HEK293 (cell line): ENCODE measurements at regions not wholly inside any gene's neighbourhood (a gene's known extent, or its start where the extent isn't known, plus 50 kb on each side); places are given as distances from the start of the nearest gene placed in this dataset.

ENCODE experiments used
- CTCF ChIA-PET: fragments of 350-600 bp; formaldehyde crosslinking; extraction: SDS; loops from one replicate; lab custom pipeline; 2021; ENCODE audit warnings: antibody characterized with exemption; lab: Yijun Ruan, JAX
- POLR2A ChIA-PET: fragments of 300-600 bp; formaldehyde crosslinking; extraction: SDS; loops from one replicate; lab custom pipeline; 2020; ENCODE audit warnings: antibody characterized with exemption, inconsistent platforms; lab: Yijun Ruan, JAX
- H3K27ac ChIP-seq: fragments of 200-500 bp; sonication (Bioruptor generic); 2 replicates; pipeline ENCODE4 v1.5.1; 2014; ENCODE audit warnings: low read depth, low read length, control low read depth, inconsistent platforms; ENCODE audit errors: extremely low read depth
- H3K36me3 ChIP-seq, 2 experiments: fragments of 200-500 bp in 1 of 2; sonication (Bioruptor generic) in 1 of 2; 1 replicate in 1 of 2; 2 replicates in 1 of 2; pipeline ENCODE4 v1.5.1; 2014 to 2017; ENCODE audit warnings: inconsistent platforms in 2 of 2, low read length in 2 of 2; ENCODE audit not compliant: control insufficient read depth in 2 of 2, insufficient read depth in 1 of 2
- H3K4me1 ChIP-seq: fragments of 200-500 bp; sonication (Bioruptor generic); 2 replicates; pipeline ENCODE4 v1.5.1; 2014; ENCODE audit warnings: mild to moderate bottlenecking, low read length, inconsistent platforms; ENCODE audit not compliant: control insufficient read depth, insufficient read depth
- H3K4me3 ChIP-seq: 2 replicates; pipeline ENCODE4 v1.5.1; 2011; ENCODE audit warnings: low read depth, mild to moderate bottlenecking, control low read depth, low read length, moderate library complexity
- H3K9me3 ChIP-seq: fragments of 200-500 bp; sonication (Bioruptor generic); 2 replicates; pipeline ENCODE4 v1.5.1; 2014; ENCODE audit warnings: low read depth, low read length, inconsistent platforms; ENCODE audit not compliant: control insufficient read depth, insufficient read depth
- EGR2 ChIP-seq: fragments of 450-650 bp; formaldehyde crosslinking; IDR thresholded peaks from 2 replicates; pipeline ENCODE4 v1.5.1; 2016; ENCODE audit warnings: low read depth, missing biosample characterization, missing genetic modification characterization
- KLF10 ChIP-seq: fragments of 450-650 bp; IDR thresholded peaks from 2 replicates; pipeline ENCODE4 v1.5.1; 2018; ENCODE audit warnings: missing biosample characterization, mild to moderate bottlenecking, missing genetic modification characterization
- PRDM1 ChIP-seq: fragments of 450-650 bp; formaldehyde crosslinking; IDR thresholded peaks from 2 replicates; pipeline ENCODE4; 2016; ENCODE audit warnings: missing biosample characterization, missing genetic modification characterization
- SCRT2 ChIP-seq: fragments of 450-650 bp; formaldehyde crosslinking; IDR thresholded peaks from 2 replicates; pipeline ENCODE4 v1.5.1; 2016; ENCODE audit warnings: missing biosample characterization, missing genetic modification characterization
- SP2 ChIP-seq: fragments of 450-650 bp; formaldehyde crosslinking; IDR thresholded peaks from 2 replicates; pipeline ENCODE4 v1.5.1; 2016; ENCODE audit warnings: missing biosample characterization, missing genetic modification characterization
- ZFP3 ChIP-seq: fragments of 450-650 bp; formaldehyde crosslinking; IDR thresholded peaks from 2 replicates; pipeline ENCODE4 v1.5.1; 2016; ENCODE audit warnings: low read depth, missing biosample characterization, missing genetic modification characterization
- ZNF112 ChIP-seq: fragments of 450-650 bp; formaldehyde crosslinking; IDR thresholded peaks from 2 replicates; pipeline ENCODE4 v1.5.0; 2017; ENCODE audit warnings: missing biosample characterization, missing genetic modification characterization
- ZNF221 ChIP-seq: fragments of 450-650 bp; formaldehyde crosslinking; IDR thresholded peaks from 2 replicates; pipeline ENCODE4 v1.5.1; 2017; ENCODE audit warnings: missing biosample characterization, missing genetic modification characterization, borderline replicate concordance
- ZNF24 ChIP-seq: fragments of 450-650 bp; formaldehyde crosslinking; IDR thresholded peaks from 2 replicates; pipeline ENCODE4 v1.5.1; 2016; ENCODE audit warnings: missing biosample characterization, missing genetic modification characterization
- ZNF335 ChIP-seq: fragments of 450-650 bp; formaldehyde crosslinking; conservative IDR thresholded peaks from 2 replicates; pipeline ENCODE4 v1.5.1; 2016; ENCODE audit warnings: missing biosample characterization, missing genetic modification characterization
- ZNF529 ChIP-seq: fragments of 450-650 bp; formaldehyde crosslinking; IDR thresholded peaks from 2 replicates; pipeline ENCODE4 v1.5.1; 2017; ENCODE audit warnings: missing genetic modification characterization, missing biosample characterization; ENCODE audit not compliant: insufficient replicate concordance
- ZNF549 ChIP-seq: fragments of 450-650 bp; IDR thresholded peaks from 2 replicates; pipeline ENCODE4 v1.5.1; 2018; ENCODE audit warnings: missing biosample characterization, missing genetic modification characterization, mild to moderate bottlenecking, inconsistent platforms, moderate library complexity
- ZNF555 ChIP-seq: fragments of 450-650 bp; formaldehyde crosslinking; conservative IDR thresholded peaks from 2 replicates; pipeline ENCODE4 v1.5.1; 2017; ENCODE audit warnings: missing biosample characterization, mild to moderate bottlenecking, missing genetic modification characterization, inconsistent platforms
- ZNF585B ChIP-seq: fragments of 450-650 bp; formaldehyde crosslinking; IDR thresholded peaks from 2 replicates; pipeline ENCODE4 v1.5.1; 2016; ENCODE audit warnings: missing biosample characterization, missing genetic modification characterization
- ZNF626 ChIP-seq: fragments of 450-650 bp; sonication (Bioruptor Pico); formaldehyde crosslinking; IDR thresholded peaks from 2 replicates; pipeline ENCODE4 v1.5.1; 2018; ENCODE audit warnings: missing biosample characterization, missing genetic modification characterization, inconsistent platforms
- ZNF677 ChIP-seq: fragments of 450-650 bp; IDR thresholded peaks from 2 replicates; pipeline ENCODE4 v1.5.0; 2018; ENCODE audit warnings: missing biosample characterization, mild to moderate bottlenecking, missing genetic modification characterization, moderate library complexity
- ZNF76 ChIP-seq: fragments of 450-650 bp; formaldehyde crosslinking; IDR thresholded peaks from 2 replicates; pipeline ENCODE4; 2016; ENCODE audit warnings: low read depth, missing biosample characterization, missing genetic modification characterization, borderline replicate concordance
- ZNF768 ChIP-seq: fragments of 450-650 bp; formaldehyde crosslinking; IDR thresholded peaks from 2 replicates; pipeline ENCODE4 v1.5.1; 2018; ENCODE audit warnings: missing biosample characterization, mild to moderate bottlenecking, missing genetic modification characterization
- ZNF777 ChIP-seq: fragments of 450-650 bp; formaldehyde crosslinking; IDR thresholded peaks from 2 replicates; pipeline ENCODE4 v1.5.1; 2017; ENCODE audit warnings: missing biosample characterization, missing genetic modification characterization, borderline replicate concordance
- ZNF785 ChIP-seq: fragments of 450-650 bp; formaldehyde crosslinking; IDR thresholded peaks from 2 replicates; pipeline ENCODE4 v1.5.1; 2016; ENCODE audit warnings: missing biosample characterization, missing genetic modification characterization
- ZXDB ChIP-seq: fragments of 450-650 bp; formaldehyde crosslinking; IDR thresholded peaks from 2 replicates; pipeline ENCODE4 v1.5.1; 2016; ENCODE audit warnings: missing biosample characterization, missing genetic modification characterization
- TF ChIP-seq, protein P1 (sequence below): fragments of 450-650 bp; formaldehyde crosslinking; IDR thresholded peaks from 2 replicates; pipeline ENCODE4 v1.5.1; 2016; ENCODE audit warnings: missing biosample characterization, missing genetic modification characterization
- TF ChIP-seq, protein P2 (sequence below): fragments of 450-650 bp; formaldehyde crosslinking; IDR thresholded peaks from 2 replicates; pipeline ENCODE4 v1.5.1; 2017; ENCODE audit warnings: missing biosample characterization, missing genetic modification characterization
- TF ChIP-seq, protein P3 (sequence below): fragments of 450-650 bp; formaldehyde crosslinking; IDR thresholded peaks from 2 replicates; pipeline ENCODE4 v1.5.1; 2017; ENCODE audit warnings: missing biosample characterization, missing genetic modification characterization

DNA sequence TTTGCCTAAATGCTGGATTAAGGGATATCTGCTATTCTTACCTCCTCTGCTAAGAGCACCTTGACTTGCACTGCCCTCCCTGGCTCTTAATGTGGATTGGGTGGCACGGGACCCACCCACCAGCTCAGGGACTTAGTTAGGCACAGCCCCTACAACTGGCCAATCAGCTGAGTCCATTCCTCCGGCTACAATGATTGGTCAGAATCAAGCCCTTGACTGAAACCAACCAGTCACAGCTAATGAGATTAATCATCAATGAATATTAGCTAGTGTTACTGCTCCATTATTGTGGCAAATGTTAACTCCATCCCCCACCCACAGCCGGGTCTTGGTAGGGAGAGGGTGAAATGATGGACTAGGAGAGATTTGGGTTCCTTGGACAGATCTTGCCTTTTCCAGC lies 328.0 kb downstream of the MN1 start:
- Histone ChIP-seq H3K36me3 (no peaks in the 10 kb centered on the region), H3K4me1 (peaks cover 5% of the 10 kb centered on the region; the same call in 1 of the 2 replicates), H3K9me3 (no peaks in the 10 kb centered on the region), H3K4me3 (no peak overlapping the region), H3K27ac (no peak overlapping the region)
- TF ChIP-seq SP2 (tag by site-specific recombination) (peak; percentile 24; the same call in 1 of the 2 replicates), ZFP3 (no peak), SCRT2 (tag by site-specific recombination) (no peak), ZNF555 (tag by site-specific recombination) (no peak), ZNF777 (tag by site-specific recombination) (no peak), ZNF24 (tag by site-specific recombination) (no peak), ZNF549 (no peak), KLF10 (tag by site-specific recombination) (no peak)
- POLR2A ChIA-PET = interaction anchor here (0.6 to 1.7 kb wide), 2 partner anchors 12 to 717 kb away, joined by 5 to 7 read pairs; no protein-coding TSS in a partner anchor
- CTCF ChIA-PET = interaction anchor here (0.6 to 1.0 kb wide), 5 partner anchors 39 to 261 kb away, joined by 3 to 4 read pairs (median 3); no protein-coding TSS in a partner anchor

DNA sequence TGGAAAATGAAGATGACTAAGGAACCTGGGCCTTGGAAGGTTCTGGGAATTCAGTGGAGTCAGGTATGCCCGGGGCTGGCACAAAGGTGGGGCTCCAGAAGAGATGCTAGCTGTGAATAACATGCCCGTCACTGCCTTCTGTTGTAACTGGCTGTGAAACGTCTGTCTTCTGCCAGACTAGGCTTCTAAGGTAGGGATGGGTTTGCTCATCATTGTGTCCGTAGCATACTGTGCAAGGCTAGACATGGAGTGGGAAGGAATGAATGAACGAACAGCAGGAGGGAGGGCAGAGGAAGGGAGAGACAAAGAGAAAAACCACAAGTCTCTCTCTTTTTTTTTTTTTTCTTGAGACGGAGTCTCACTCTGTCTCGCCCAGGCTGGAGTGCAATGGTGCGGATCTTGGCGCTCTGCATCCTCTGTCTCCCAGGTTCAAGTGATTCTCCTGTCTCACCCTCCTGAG lies 327.4 kb downstream of the MN1 start:
- CTCF ChIA-PET = interaction anchor here (0.6 kb wide), 1 partner anchor 252 kb away, joined by 3 read pairs; no protein-coding TSS in a partner anchor
- POLR2A ChIA-PET = interaction anchor here (0.6 to 1.7 kb wide), 3 partner anchors 13 to 46 kb away, joined by 3 to 5 read pairs (median 4); no protein-coding TSS in a partner anchor
- TF ChIP-seq PRDM1 (tag by site-specific recombination) = no peak
- Histone ChIP-seq H3K9me3 (no peaks in the 10 kb centered on the region), H3K27ac (no peak overlapping the region), H3K36me3 (no peaks in the 10 kb centered on the region), H3K4me3 (no peak overlapping the region), H3K4me1 (peaks cover 5% of the 10 kb centered on the region; the same call in 1 of the 2 replicates)

DNA sequence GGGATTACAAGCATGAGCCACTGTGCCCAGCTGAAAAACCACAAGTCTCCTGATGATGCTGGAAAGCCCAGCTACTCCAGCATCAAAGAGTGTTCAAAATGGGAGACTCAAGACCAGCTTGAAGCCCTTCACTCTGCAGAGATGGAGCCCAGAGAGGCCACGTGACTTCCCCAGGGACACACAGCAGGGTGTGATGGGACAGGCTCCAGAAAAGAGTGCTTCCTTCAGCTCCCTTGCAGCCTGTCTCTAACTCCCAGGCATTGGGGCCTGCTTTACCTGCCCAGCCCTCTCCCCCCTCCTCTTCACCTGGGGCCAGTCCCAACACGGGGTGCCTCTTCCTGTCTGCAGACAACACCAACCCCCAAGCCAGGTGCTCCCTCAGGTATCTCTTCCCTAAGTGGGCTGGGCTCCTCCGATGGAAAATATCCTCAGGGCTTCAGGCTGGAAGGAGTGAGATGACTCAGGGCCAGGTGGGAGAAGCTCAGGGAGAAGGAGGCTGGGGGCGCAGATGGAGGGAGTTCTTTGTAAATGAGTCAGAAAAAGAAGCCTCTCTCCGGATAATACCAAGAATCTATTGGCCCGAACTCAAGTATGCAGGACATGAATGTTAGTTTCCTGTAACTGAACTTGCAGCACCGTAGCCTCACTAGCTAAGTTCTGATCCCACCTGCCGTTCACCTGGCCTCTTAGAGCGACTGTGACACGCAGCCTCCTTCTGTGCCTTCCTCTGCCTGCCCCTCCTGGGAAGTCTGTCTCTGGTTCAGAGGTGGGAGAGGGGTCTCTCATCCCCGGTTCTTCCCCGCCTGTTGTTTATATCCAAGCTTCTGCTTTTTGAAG lies 326.6 kb downstream of the MN1 start:
- POLR2A ChIA-PET = interaction anchor here (0.6 to 1.7 kb wide), 5 partner anchors 14 to 79 kb away, joined by 3 to 5 read pairs (median 4); no protein-coding TSS in a partner anchor
- Histone ChIP-seq H3K27ac (no peak overlapping the region), H3K4me3 (no peak overlapping the region), H3K36me3 (no peaks in the 10 kb centered on the region), H3K9me3 (no peaks in the 10 kb centered on the region), H3K4me1 (peaks cover 5% of the 10 kb centered on the region; the same call in 1 of the 2 replicates)
- no peak for TF ChIP-seq ZNF677 (tag by site-specific recombination)
- no peak for TF ChIP-seq ZNF529 (tag by site-specific recombination)
- TF ChIP-seq, protein P1, sequence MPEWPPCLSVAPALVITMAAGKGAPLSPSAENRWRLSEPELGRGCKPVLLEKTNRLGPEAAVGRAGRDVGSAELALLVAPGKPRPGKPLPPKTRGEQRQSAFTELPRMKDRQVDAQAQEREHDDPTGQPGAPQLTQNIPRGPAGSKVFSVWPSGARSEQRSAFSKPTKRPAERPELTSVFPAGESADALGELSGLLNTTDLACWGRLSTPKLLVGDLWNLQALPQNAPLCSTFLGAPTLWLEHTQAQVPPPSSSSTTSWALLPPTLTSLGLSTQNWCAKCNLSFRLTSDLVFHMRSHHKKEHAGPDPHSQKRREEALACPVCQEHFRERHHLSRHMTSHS (tag by site-specific recombination) = no peak
- TF ChIP-seq EGR2 (tag by site-specific recombination) = 0 out of 2 replicates have a peak, but pooled peaks have one; percentile 16
- TF ChIP-seq ZNF555 (tag by site-specific recombination) = no peak
- peak; percentile 34; the same call in 1 of the 2 replicates for TF ChIP-seq ZNF768 (tag by site-specific recombination)
- no peak for TF ChIP-seq ZNF221
- CTCF ChIA-PET = no interaction called here

DNA sequence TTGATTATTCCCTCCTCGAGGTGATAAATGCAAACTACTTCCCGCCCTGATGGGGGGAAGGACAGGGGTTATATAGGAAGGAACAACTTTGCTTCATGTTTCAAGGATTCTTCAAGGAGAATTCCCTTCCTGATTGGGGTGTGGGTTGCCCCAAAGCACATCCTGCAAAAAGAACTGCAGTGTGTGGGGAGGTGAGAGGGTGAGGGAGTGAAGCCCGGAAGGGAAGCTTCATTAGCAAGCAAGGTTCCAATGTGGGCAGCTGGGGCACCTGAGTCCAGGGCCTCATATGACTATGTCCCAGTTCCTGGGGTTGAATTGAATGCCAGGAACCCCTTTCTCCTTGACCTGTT lies 326.0 kb downstream of the MN1 start:
- CTCF ChIA-PET = no interaction called here
- POLR2A ChIA-PET = interaction anchor here (0.6 kb wide), 1 partner anchor 69 kb away, joined by 5 read pairs; no protein-coding TSS in a partner anchor
- H3K9me3 ChIP-seq = no peaks in the 10 kb centered on the region
- TF ChIP-seq ZNF785 (no peak), ZNF335 (tag by site-specific recombination) (no peak), ZNF112 (tag by site-specific recombination) (no peak), ZNF585B (no peak), ZNF76 (no peak), ZXDB (no peak), ZNF626 (tag by site-specific recombination) (no peak)
- TF ChIP-seq, protein P2, sequence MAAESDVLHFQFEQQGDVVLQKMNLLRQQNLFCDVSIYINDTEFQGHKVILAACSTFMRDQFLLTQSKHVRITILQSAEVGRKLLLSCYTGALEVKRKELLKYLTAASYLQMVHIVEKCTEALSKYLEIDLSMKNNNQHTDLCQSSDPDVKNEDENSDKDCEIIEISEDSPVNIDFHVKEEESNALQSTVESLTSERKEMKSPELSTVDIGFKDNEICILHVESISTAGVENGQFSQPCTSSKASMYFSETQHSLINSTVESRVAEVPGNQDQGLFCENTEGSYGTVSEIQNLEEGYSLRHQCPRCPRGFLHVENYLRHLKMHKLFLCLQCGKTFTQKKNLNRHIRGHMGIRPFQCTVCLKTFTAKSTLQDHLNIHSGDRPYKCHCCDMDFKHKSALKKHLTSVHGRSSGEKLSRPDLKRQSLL (tag by site-specific recombination) = no peak
- TF ChIP-seq, protein P3, sequence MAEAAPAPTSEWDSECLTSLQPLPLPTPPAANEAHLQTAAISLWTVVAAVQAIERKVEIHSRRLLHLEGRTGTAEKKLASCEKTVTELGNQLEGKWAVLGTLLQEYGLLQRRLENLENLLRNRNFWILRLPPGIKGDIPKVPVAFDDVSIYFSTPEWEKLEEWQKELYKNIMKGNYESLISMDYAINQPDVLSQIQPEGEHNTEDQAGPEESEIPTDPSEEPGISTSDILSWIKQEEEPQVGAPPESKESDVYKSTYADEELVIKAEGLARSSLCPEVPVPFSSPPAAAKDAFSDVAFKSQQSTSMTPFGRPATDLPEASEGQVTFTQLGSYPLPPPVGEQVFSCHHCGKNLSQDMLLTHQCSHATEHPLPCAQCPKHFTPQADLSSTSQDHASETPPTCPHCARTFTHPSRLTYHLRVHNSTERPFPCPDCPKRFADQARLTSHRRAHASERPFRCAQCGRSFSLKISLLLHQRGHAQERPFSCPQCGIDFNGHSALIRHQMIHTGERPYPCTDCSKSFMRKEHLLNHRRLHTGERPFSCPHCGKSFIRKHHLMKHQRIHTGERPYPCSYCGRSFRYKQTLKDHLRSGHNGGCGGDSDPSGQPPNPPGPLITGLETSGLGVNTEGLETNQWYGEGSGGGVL (tag by site-specific recombination) = no peak

More for the DNA sequence above, 326.0 kb downstream of the MN1 start:
- H3K4me3 ChIP-seq = no peak overlapping the region
- peaks cover 6% of the 10 kb centered on the region for H3K4me1 ChIP-seq
- no peaks in the 10 kb centered on the region for H3K36me3 ChIP-seq
- no peak overlapping the region for H3K27ac ChIP-seq
